ENCODE measurements at regions not wholly inside any gene's neighbourhood (a gene's known extent, or its start where the extent isn't known, plus 50 kb on each side); places are given as distances from the start of the nearest gene placed in this dataset.

DNA sequence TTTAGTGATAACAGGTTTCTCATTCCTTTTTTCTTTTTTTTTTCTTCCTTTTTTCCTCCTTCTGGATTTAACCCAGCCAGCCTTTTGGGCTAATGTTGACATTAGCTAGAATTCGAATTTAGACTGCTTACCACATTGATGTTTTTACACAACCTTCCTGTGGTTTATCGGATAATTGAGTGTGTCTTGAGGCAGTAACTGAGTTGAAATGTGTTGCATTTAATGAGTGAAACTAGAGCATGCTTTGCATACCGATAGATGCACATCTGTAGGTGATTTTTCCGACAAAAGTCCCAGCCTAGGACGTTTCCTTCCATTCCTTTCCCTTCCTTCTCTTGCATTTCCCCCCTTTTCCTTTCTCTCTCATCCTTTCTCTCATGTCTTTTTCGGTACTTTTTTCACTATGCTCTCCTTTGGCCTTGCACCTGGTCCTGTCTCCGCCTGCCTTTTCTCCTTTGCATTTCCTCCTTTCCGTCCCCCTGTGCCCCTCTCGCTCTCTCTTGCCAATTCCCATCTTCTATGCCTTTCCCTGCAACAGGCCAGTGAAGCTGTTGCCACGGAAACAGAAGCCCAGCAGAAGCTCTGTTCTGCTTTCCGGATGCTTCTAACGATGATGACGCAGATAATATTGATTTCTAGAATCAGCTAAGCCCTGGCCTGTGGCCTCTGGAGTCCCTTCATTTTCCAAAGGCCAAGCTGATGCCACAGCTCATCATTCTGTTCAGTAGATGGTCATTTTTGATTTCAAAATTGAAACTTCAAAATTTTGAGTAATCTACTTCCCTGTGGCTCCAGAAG is 76.1 kb downstream of the SLC25A47 start:
- DNase-seq (ENCODE audit: low spot score) = no peak

DNA sequence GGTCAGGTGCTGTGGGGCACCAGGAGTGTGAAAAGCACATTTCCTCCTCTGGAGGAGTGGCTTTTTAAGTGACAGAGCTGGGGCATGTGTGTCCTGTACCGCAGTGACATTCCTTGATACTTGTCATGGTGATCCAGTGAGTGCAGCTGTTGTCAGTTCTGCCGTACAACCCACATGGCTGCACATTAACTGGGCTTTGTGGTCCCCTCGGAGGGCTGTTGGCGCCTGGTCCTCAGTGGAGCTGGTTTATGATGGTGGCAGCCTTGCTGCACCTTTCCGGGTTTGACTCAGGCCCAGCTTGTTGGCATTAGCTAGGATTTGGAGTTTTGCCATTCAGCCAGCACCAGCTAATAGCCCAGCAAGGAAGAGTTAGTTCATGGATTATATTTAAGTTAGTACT is 77.0 kb downstream of the SLC25A47 start:
- no peak for DNase-seq (ENCODE audit: low spot score)

DNA sequence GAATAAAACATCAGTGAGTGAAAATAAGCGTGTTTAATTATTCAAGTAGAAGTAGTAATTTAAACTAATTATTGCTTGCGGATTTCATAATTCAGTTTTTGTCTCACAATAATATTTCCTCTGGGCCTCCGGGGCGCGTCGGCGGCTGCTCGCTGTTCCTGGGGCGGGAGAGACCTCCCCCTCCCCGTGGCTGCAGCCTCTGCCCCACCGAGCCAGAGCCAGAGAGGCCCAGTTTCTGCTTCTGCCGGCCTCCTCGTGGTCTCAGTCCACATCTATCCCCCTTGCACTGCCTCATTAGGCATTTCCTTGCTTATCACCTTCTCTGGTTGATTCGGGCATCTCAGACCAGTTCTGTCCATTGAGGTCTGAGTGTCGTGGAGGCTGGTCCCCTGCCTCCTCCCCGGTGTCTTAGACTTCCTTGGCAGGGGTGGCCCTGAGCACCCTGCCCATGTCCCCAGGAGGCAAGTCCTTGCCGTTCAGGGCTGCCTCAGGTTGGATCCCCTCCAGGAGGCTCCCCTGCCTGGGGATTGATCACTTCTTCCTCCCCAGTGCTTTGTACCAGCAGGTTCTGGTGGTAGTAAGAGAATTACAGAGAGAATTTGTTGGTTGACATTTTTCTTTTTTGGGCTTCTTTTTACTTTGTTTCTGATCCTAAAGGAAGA is 78.0 kb downstream of the SLC25A47 start:
- DNase-seq (ENCODE audit: low spot score) = no peak

DNA sequence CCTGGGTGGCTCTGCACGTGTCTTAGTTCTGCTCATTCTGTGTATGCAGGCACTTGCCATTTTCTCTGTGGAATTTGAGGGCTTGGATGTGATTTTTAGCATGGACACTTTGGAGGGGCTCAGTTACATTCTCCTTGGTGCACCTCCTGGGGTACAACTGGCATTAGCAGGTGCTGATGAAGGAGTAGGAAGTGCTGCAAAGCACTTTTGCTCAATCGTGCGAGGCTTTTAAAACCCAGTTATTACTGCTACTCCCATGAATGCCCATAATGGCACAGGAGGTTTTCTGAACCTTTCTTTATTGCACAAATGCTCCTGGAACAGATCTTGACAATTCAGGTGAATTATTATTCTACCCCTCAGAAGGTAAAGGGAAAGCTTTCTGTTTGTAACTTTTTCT is 78.7 kb downstream of the SLC25A47 start:
- no peak for DNase-seq (ENCODE audit: low spot score)

DNA sequence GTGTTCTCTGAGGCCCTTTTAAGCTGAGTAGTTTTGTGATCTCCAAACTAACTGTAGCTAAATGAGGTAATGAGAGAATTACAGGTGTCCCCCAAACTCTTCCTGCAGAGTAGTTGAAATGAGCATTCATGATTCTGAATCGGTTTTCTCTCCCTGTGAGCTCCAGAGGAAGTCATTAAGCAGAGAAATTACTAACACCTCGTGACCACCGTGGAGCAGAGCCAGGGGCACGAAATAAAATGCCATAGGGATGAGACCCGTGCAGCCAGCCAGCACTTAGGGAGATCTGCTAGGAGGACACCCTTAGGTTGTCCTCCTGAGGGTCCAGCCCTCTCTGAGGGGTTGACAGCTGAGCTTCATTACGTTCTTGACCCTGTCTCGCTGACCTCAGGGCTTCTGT is 79.5 kb downstream of the SLC25A47 start:
- DNase-seq (ENCODE audit: low spot score) = no peak

DNA sequence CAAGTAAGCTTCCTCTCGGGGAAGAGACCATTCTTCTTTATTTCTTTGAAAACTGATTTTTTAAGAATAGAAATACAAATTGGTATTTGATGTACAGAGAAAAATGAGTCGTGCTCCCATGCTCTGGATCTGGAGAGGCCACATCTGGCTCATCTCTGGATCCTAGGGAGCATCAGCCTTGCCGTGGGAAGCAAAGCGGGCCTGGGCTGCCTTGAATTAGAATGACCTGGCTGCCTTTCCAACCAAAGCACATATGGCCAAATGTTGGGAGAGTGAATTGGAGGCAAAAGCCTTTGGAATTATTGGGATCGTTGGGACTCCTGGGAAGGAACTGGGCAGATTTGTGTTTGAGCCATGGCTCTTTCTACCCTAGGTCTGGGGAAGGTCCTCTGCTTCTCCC is 80.0 kb downstream of the SLC25A47 start:
- DNase-seq (ENCODE audit: low spot score) = no peak

DNA sequence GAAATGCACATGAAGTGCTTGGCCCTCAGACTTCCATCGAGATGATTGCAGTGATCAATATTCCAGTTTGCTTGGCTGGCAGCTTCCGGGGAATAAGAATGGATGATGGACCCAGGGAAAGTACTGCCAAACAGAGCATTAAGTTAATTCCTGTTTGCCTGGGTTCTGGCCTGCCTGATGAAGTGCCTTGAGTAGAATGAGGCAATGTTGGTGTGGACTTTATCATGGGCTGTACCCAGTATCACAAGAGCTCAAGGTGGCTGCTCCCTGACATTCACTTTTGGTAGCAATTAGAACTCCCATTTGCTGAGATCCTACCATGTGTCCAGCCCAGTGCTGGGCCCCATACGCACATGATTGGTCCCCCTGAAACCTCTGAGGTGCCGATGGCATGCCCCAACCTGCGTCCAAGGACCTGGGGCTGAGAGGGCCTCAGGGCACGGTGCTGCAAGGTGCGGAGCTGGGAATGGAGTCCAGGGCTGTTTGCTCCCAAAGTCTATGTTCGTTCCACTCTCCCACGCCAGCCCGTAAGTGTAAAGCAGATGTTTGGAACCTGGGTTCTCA is 80.7 kb downstream of the SLC25A47 start:
- no peak for DNase-seq (ENCODE audit: low spot score)

DNA sequence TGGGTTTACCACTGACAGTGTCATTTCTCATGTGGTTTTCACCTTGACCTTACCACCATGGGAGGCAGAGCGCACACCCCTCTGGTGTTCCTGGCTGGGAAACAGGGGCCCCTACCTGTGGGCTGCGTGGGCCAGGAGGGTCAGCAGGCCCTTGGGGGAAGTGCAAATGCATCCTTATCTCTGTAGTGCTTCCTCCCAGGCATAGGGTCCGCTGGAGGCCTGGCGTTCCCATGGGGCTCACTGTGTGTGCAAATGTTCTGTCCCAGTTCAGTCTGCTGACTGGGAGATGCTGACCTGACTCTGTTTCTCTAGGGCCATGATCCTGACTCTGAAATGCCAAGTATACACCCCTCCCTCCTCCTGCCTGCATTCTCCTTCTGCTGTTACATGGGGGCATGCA is 81.3 kb downstream of the SLC25A47 start:
- no peak for DNase-seq (ENCODE audit: low spot score)

DNA sequence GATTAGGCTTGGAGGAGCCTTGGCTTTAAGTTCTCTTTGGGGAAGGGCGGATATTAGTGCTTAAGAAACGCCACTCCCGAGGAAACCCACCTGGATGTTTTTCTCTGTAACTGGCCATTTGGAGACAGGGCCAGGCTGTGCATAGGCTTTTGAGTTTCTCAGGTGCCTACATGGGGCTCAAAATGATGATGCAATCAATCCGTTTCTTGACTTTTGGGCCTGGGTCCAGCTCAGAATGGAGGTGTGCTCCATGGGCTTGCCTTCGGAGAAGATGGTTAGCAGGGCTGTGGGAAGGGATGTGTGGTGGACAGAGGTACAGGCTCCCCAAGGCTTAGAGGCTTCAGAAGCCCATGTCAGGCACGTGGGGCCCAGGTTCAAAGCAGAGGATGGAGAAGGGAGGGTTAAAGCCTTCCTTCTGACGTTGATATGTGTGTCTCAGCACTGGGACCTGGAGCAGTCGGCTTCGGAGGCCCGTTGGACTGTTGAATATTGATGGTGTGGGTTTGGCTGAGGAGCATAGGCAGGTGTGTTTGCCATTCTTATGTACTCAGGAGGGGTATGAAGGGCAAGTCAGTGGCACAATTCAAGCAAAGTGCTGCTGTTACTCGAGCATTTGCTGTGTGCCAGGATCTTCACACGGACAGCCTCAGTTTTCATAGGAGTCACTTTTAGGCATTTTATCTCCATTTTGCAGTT is 82.8 kb downstream of the SLC25A47 start:
- no peak for DNase-seq (ENCODE audit: low spot score)

DNA sequence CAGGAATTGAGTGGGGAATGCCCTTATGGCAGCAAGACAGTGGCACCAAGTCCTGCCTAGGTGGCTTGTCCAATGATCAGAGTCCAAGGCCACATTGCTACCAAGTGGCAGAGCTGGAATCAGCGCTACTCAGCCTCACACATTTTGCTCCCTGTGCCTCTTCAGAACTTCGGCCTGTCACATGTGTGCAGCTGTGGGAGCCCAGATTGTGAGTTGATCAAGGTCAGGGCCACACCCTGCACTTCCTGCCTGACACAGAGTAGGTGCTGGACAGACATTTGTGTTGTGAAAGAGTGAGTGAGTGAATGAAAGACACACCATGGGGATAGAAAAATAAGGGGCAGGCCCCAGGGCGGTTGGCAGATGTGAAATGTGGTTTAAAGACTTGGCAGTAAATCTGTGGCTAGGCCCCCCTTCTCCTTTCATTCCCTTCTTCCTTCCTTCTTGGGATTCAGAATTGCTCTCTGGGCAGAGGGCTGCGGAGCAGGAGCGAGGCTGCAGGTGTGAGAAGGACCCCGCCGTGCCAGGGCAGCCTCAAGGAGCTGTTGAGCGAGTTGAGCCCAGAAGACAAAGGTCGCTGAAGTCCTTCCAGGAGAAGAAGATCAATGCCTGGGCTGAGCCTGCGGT is 83.5 kb downstream of the SLC25A47 start:
- DNase-seq (ENCODE audit: low spot score) = no peak

DNA sequence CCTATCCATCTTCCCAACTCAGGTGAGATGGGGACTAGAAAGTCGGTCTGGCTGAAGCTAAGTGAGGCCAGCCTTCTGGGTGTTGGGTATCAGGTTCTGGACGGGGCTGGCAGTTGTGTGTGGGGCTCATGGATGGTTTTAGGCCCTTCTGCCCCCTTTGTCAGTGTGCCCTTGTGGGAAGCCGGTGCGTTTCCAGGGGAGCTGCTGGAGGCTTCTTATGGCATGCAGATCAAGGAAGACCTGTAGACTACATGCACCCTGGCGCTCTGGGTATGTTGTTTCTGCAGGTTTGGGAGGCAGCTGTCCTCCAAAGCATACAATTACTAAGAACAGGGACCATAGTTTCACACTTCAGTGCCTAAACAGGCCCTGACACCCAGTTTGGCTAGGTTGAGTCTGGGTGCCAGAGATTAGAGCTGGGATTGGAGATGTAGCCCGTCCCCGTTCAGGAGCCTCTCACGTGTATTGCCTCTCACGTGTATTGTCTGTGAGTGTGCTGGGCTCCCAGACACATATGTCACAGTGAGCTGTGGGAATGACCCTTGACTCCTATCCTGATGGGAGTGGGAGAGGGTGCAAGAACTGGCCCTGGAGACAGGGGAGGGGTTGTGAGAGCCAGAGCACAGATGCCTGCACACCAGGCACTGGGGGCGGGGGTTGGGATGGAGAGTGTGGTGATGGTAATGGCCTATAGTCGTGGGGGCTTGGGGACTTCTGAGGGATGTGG is 84.4 kb downstream of the SLC25A47 start:
- no peak for DNase-seq (ENCODE audit: low spot score)

DNA sequence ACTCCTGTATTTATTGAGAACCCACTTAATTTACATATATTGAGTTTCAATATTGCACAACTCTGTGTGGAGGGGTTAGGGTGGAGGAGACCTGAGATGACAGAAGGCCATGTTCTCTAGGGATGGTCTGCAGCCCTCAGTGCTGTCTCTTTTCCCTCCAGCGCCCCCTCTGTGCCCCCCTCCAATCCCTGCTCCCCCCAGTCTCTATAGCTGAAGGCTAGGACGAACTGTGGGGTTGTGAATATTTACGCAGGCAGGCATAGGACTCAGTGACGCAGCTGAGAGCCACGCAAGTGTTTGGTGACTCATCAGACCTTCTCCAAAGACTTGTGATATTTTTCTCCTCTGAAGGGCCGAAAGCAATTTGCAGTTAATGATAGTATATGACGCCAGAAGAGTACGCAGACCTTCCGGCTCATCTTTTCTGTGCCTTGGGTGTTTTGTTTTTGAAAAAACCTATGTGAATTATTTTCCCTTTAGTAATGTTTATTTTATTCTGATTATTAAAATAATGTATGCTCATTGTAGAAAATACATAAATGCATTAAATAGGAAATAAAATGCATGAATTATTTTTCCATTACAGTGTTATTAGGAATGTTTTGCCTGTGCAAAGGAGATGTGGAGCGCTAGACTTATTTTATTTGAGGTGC is 85.3 kb downstream of the SLC25A47 start:
- DNase-seq (ENCODE audit: low spot score) = no peak

DNA sequence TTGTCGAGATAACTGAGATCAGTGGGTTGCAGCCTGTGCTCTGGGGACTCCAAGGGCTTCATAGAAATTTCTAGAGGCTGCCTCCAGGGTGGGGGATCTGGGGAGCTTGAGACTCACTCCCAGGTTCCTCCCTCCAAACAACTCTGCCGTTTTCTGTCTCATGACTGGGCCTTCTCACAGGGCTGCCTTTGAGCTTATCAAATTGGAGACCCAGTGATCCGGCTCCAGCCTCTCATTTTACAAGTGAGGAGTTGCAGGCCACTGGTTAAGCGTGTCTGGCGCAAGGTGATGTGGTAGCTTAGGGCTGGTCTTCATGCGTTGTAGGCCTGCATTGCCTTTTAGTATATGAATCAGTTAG is 85.8 kb downstream of the SLC25A47 start:
- no peak for DNase-seq (ENCODE audit: low spot score)

DNA sequence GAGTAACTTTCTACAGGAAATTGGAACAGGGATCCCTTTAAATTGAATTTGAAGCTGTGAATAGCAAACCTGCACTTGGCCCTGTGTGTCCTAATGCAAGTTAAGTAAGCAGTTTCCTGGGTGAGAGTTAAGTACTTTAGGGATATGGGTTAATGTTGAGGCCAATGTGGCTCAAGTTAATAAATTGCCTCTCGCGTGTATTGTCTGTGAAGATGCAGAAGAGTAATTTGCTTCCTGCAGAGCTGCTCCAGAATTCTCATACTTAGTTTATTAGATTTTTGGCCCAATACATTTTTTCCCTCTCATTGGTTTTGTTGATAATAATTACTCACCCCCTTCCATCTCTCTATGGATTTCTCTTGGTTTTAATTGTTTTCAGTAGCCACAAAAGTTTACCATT is 86.5 kb downstream of the SLC25A47 start:
- DNase-seq (ENCODE audit: low spot score) = no peak

DNA sequence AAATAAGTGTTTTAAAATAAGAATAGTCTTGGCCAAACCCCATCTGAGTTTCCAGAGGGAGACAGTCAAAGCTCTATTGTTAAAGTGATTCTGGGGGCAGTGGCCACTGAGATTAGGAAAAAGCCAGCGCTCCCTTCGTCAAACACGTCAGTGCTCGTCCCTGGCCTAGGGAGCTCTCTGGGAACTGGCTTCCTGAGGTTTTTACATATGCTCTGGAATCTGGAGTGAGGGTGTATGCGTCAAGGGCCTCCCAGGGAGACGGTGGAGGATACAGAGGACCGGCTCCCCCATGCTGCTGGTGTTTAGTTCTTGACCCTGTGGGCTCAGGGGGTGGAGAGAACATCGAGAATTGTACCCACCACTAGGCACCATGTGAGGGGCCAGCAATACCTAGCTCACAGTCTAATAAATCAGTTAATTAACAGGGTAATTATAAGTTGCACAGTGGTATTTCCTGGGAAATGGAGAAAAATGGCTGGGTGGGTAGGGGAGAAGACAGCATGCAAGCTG is 87.0 kb downstream of the SLC25A47 start:
- DNase-seq (ENCODE audit: low spot score) = no peak

DNA sequence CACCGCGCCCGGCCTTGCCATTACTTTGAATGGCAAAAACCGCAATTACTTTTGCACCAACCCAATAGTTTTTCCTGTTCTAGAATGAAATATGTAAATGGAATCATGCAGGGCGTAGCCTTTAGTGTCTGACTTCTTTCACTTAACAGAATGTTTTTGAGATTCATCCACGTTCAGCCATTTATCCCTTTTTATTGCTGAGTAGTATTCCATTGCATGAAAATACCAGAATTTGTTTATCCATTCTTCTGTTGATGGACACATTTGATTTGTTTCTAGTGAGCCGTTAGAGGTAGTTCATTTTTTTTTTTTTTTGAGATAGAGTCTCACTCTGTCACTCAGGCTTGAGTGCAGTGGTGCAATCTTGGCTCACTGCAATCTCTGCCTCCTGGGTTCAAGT is 90.6 kb downstream of the SLC25A47 start:
- DNase-seq (ENCODE audit: low spot score) = no peak

DNA sequence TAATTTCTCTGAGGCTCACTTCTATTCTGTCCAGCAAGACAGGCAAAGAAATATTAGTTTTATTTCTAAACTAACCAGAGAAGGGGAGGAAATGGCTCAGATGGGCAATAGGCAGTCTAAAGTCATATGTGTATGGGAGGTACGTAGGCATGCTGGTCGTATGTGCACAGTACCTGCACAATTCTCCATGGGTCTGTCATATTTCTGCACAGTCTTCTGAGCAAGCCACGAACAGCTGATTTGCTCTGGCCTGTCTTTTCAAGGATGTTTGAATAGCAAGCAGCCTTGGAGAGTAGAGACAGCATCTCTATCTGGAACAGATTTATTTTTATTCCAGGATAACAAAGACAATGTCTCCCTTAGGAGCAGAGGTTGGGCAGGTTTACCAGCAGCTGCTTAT is 92.1 kb downstream of the SLC25A47 start:
- DNase-seq (ENCODE audit: low spot score) = no peak

DNA sequence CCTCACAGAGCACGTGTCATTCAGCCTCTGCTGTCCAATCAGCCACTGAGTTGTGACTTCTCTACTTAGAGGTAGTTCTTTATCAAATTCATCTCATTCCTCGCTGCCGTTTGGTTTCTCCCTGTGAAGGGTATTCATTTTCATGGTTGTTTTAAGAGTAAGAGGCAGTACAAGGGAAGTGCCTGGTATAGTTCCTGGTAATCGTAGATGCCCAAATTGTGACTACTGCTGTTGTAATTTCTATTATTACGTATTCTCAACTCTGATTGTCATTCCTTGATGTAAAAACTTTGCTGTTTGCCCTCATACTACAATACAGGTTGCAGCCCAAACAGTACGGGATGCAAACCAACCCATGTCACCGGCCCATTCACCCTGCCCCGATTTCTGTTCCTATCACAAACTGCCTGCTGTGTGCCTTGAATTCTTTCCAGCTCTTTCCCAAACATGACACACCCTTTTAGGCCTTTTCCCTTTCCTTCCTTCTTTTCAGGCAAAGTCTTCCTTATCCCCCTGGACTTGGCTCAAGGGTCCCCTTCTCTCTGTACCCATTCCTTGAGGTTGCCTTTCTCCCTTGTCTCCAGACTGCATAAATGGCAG is 93.0 kb downstream of the SLC25A47 start:
- no peak for DNase-seq (ENCODE audit: low spot score)

DNA sequence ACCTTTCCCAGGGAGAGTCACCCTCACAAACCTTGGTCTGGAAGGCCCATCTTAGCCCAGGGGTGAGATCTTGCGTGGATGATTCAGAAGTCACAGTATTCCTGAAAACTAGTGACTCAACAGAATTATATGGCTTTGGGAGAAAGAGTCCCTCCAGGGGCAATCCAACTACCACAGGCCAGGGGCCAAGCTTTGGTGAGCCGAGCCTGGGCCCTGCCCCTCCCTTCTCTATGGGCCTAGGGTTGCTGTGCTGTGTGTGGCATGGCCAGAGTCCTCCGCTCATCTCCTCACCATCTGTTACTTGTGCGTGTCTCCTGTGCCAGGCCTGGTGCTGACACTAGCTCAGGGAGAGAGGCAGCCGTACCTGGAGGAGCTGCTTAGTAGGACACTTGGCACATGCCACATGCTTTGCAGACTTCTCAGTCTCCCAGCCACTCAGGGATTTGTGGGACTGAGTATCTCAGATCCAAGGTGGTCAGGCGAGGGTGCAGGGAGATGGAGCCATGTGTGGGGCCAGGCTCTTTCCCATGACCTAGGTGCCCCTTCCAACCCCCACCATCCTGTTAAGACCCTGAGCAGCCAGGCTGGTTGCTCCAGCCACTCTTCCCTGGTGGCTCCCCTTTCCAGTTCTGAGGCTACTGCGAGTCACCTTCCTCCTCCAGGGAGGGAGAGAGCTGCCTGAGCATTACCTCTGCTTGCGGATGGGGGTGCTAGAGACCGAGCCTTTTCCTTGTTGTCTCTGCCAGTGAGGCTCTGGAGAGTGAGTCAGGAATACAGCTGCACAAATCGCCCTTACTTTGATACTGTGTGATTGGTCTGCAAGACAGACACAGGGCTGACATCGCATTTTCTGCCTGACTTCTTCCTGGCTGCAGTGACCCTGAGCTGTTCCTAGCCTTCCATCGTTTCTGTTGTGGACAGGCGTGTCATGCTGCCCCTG is 94.1 kb downstream of the SLC25A47 start:
- peak; percentile 60 for DNase-seq (ENCODE audit: low spot score)

DNA sequence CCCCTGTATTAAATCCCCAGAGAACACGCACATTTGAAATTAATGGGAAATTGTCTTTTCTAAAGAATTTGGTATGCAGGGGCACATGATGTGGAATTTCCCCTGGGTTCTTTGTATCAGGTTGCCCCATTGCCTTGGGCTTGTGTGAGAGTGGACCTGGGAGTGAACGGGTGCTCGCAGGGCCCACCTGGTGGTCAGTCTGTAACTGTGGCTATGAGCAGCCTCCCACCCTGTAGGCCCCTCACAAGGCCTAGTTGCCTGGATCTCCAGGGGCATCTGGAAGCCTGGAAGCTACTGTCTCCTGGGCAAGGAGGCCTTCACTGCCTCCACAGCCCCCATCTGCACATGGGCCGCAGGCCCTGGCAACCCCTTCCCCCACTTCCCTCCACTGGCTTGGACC is 96.7 kb downstream of the SLC25A47 start:
- peak; percentile 22 for DNase-seq (ENCODE audit: low spot score)

All from HuH-7 (cell line).